NT2/D1 (cell line): ENCODE measurements at regions not wholly inside any gene's neighbourhood (a gene's known extent, or its start where the extent isn't known, plus 50 kb on each side); places are given as distances from the start of the nearest gene placed in this dataset.

Source experiments
- SUZ12 ChIP-seq: IDR thresholded peaks from 2 replicates; pipeline ENCODE4 v1.6.1; 2011; ENCODE audit not compliant: insufficient read length, insufficient read depth; ENCODE audit errors: extremely low read depth
- YY1 ChIP-seq: IDR thresholded peaks from 2 replicates; pipeline ENCODE4 v1.6.1; 2011; ENCODE audit not compliant: insufficient read length, insufficient read depth
- ZNF274 ChIP-seq: IDR thresholded peaks from 2 replicates; pipeline ENCODE4 v1.6.1; 2011; ENCODE audit warnings: mild to moderate bottlenecking, low read depth, low read length

DNA sequence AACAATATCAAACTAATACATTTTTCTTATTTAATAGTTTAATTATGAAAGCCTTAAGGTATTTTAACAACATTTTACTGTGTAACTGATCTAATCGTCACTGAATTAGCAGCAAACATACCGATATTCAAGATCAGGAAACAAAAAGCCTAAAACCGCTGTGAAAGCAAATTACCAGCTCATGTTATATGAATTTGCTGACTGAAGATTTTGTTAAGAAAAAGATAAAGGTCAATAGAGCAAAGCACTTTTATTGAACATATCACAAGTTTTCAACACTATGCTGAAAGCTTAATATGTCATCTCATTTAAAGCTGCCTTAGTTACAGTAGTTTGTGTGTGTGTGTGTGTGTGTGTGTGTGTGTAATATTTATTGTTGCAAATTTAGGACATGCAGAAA is 1634.9 kb upstream of the NUDT12 start:
- no peak for TF ChIP-seq ZNF274
- no peak for TF ChIP-seq YY1
- TF ChIP-seq SUZ12 = no peak
